GM13977 (cell line): ENCODE measurements at regions not wholly inside any gene's neighbourhood (a gene's known extent, or its start where the extent isn't known, plus 50 kb on each side); places are given as distances from the start of the nearest gene placed in this dataset.
"Not testable (repeated sequence)": the region's sequence is repeated elsewhere in the genome, so short reads cannot be mapped to it uniquely, and the experiment has no call there.

Experiments
- DNase-seq: peaks from one replicate; pipeline ENCODE4 v3.0.0; 2012; ENCODE audit warnings: low spot score
- in situ Hi-C: fragments of 300-500 bp; cut with MboI; formaldehyde crosslinking; loops from one replicate; pipeline ENCODE4 v1.12.0; 2022; ENCODE audit warnings: low sequenced_read_pairs, low pct_unique_long_range_greater_than_20kb, mixed read lengths, inconsistent platforms; ENCODE audit not compliant: unreplicated experiment
- TF ChIP-seq, protein P1 (sequence below): IDR thresholded peaks from 2 replicates; pipeline ENCODE4 v1.5.1; 2012; ENCODE audit warnings: mild to moderate bottlenecking, control low read depth; ENCODE audit not compliant: insufficient read depth; ENCODE audit errors: extremely low read depth, missing control alignments

DNA sequence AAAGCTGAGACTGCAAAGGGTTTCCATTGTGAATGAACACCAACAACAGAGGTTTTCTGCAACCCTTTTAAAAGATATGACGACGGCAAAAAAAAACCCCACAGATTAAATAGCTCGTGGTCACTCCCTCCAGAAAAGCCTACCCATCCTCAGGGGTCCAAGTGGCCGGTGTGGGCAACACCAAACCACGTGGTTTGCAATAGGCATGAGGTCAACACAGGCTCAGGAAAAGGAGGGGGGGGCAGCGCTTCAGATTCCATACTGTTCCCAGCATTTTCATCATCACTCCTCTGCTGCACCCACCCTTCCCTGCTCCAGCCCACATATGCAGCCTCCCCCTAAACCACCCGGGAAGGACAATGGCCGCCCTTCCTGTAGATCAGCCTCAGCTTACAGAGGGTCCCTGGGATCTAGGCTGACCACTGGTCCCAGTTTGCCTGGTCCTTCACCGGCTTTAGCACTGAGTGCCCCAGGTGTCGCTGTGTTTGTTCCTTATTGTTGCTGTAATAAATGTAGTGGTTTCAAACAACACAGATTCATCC is 122.8 kb upstream of the PHACTR3 start:
- TF ChIP-seq, protein P1, sequence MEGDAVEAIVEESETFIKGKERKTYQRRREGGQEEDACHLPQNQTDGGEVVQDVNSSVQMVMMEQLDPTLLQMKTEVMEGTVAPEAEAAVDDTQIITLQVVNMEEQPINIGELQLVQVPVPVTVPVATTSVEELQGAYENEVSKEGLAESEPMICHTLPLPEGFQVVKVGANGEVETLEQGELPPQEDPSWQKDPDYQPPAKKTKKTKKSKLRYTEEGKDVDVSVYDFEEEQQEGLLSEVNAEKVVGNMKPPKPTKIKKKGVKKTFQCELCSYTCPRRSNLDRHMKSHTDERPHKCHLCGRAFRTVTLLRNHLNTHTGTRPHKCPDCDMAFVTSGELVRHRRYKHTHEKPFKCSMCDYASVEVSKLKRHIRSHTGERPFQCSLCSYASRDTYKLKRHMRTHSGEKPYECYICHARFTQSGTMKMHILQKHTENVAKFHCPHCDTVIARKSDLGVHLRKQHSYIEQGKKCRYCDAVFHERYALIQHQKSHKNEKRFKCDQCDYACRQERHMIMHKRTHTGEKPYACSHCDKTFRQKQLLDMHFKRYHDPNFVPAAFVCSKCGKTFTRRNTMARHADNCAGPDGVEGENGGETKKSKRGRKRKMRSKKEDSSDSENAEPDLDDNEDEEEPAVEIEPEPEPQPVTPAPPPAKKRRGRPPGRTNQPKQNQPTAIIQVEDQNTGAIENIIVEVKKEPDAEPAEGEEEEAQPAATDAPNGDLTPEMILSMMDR: no peak
- no peak for DNase-seq
- in situ Hi-C loops: no loop called here

DNA sequence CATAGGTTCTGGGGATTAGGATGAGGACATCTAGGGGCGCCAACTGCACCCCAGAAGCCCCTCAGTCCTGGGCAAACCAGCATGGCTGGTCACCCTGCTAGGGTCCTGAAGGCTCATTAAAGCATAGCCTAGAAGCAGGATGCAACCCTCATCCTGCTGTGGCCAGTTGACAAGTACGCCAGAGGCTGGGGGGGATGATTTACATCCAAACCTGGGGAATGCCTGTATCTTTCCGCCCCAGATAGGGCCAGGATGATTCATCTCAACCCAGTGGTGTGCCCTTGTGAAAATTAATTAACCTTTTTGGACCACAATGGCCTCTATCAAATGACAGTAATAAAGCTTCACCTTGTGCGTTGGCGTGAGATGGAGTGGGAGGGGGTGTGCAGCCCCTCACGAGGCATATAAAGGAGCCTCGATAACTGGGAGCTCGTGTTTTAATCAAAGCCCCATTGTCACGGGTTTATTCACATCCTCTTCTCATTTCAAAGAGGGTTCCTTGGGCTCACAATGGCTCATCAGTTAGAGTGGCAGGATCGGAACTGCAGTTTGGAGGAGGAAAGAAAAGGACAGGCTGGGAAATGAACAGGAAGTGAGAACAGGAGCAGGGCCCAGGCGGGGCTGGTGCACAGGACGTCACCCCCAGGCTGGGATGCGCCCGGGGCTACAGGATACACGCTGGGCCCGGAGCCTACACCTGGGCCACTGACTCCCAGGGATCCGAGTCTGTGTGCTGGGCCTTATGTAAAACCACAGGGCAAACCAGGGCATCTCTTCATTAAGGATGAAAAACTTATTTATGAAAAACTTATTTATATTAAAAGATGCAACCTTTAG is 121.8 kb upstream of the PHACTR3 start:
- in situ Hi-C loops: no loop called here
- TF ChIP-seq, protein P1: no peak
- no peak for DNase-seq

DNA sequence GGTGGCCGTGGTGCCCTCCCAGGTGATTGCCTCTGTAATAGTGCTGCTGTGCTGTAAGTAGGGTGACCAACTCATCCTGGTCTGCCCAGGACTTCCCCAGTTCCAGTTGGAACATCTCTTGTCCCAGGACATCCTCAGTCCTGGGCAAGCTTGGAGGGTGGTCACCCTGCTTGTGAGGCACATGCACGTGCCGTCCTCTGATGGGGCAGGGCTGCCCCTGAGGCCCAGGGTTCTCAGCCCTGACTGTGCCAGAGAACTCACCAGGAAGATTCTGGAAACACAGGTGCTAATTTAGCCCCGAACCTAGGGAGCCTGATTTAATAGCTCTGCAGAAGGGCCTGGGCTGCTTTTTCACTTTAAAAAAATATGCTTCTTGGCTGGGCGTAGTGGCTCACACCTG is 120.9 kb upstream of the PHACTR3 start:
- DNase-seq: no peak
- TF ChIP-seq, protein P1: no peak
- in situ Hi-C loops: no loop called here

DNA sequence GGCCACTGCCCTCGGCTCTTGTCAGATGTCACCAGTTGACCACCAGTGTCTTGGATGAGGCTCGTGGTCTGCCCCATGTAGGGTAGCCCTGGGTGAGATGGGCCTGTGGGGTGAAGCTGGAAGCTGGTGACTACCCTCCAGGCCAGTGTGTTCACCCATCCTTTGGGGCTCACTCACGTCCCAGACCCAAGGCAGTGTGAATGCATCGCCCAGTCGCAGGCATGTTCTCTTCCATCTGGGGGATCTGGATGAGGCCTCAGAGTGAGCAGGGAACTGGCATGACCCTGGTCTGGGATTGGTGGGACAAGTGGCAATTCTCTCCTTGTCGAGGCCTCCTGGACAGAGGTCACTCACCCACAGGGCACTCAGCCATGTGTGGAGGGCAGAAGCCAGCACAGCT is 120.1 kb upstream of the PHACTR3 start:
- in situ Hi-C loops: no loop called here
- TF ChIP-seq, protein P1: no peak
- DNase-seq: no peak

DNA sequence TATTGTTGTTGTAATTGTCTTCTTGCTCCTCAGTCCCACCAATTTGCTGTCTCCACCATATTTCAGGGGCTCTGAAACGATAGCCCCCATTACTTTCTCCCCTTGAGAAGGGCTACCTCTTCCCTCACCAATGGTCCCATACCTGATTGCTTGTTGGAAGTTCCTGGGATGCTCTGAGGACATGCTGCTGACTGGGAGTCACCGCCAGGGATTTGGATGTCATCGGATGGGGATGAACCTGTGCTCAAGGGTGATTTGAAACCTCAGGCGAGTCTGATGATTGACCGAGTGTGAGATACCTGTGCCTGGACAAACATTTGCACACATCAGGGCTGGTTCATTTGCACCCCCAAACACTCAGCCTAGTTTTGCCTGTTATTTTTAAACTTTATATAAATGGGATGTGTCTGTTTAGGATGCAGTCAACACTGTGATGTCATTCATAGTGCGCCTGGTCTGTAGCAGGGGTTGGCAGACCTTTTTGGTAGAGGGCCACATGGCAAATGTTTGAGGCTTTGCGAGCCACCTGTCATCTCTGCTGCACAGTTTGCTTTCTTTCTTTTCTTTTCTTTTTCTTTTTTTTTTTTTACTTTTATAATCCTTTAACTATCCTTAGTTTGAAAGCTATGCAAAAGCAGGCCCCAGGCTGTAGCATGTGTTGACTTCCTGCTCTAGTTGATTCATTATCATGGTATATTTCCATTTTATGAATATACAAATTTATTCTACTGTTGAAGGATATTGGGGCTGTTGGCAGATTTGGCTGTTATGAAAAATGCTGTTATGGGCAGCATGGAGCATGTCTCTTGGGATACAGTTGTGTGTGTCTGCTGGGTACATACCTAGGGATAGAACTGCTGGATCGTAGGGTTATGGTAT is 118.5 kb upstream of the PHACTR3 start:
- TF ChIP-seq, protein P1: no peak
- in situ Hi-C loops: no loop called here
- no peak for DNase-seq

DNA sequence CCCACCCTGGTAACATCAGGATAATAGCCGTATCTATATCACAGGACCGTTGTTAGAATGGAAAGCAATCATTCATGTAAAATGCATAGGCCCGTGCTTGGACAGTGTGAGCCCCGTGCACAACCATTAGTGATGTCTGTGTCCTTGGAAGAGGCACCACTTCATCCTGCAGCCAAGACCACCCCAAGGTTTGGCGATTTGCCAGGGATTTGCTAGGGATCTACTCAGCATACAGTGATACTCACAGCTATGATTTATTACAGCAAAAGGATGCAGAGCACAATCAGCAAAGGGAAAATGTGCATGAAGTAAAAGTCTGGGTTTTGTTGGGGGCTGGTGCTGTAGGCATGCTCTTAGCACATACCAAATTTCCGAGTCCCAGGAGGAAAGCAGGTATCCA is 115.9 kb upstream of the PHACTR3 start:
- DNase-seq, in situ Hi-C loops: not testable (repeated sequence)

DNA sequence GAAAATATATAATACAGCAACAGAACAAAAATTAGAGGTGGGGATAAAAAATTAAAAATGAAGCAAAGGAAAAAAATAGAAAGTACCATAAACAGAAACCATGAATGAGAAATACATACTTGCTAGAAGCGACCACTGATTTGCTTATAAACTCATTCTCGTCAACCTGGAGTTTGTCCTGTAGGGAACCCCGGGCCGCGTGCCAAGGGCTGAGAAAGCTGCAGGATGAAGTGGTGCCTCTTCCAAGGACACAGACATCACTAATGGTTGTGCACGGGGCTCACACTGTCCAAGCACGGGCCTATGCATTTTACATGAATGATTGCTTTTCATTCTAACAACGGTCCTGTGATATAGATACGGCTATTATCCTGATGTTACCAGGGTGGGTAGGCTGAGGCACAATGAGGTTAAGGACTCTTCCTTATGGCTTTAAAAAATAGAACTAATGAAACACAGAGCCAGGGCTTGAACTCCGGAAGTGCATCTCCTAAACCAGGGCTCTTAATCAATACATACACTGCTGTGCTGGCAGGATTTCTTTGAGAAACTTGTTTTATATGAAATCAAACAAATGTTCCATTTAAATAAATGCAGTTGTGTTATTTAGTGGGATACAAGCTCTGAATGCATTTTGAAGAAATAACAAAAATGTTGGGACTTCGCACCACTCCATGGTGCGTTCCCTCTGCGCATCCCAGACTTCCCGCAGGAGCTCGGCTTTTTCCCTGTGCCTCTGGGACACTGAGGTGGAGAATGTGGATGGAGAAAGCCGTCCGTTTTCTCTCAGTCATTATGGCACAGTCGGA is 113.9 kb upstream of the PHACTR3 start:
- DNase-seq, in situ Hi-C loops: not testable (repeated sequence)
